ENCODE measurements at regions not wholly inside any gene's neighbourhood (a gene's known extent, or its start where the extent isn't known, plus 50 kb on each side); places are given as distances from the start of the nearest gene placed in this dataset.

DNA sequence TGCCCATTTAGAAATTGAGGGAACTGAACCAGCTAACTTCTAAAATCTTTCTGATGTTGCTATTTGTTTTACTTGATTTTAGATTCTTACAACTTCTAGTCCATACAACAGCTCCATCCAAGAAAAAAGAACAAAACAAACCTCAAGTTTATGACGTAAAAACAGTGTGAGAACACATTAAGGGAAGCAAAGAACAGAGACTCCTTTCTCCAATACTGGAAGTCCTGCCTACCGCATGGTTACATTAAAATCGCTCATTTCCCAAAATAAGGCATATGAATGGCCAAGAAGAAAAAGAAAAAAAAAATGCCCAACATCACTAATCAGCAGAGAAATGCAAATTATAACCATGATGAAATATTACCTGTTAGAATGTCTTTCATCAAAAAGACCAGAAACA is 110.0 kb downstream of the TRIB2 start:
- TF ChIP-seq, protein P1, sequence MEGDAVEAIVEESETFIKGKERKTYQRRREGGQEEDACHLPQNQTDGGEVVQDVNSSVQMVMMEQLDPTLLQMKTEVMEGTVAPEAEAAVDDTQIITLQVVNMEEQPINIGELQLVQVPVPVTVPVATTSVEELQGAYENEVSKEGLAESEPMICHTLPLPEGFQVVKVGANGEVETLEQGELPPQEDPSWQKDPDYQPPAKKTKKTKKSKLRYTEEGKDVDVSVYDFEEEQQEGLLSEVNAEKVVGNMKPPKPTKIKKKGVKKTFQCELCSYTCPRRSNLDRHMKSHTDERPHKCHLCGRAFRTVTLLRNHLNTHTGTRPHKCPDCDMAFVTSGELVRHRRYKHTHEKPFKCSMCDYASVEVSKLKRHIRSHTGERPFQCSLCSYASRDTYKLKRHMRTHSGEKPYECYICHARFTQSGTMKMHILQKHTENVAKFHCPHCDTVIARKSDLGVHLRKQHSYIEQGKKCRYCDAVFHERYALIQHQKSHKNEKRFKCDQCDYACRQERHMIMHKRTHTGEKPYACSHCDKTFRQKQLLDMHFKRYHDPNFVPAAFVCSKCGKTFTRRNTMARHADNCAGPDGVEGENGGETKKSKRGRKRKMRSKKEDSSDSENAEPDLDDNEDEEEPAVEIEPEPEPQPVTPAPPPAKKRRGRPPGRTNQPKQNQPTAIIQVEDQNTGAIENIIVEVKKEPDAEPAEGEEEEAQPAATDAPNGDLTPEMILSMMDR (IDR thresholded peaks at IDR 0.05): no peak
- H3K4me3 ChIP-seq: no peak overlapping the region
- DNase-seq (ENCODE audit: low spot score): no peak
- no peak overlapping the region for H3K27ac ChIP-seq

GRCh38 chr2:12827721-12828120 is 111.0 kb downstream of the TRIB2 start:
- no peak for DNase-seq (ENCODE audit: low spot score)
- Histone ChIP-seq H3K27ac (no peak overlapping the region), H3K4me3 (no peak overlapping the region)
- TF ChIP-seq, protein P1 (IDR thresholded peaks at IDR 0.05): no peak

DNA sequence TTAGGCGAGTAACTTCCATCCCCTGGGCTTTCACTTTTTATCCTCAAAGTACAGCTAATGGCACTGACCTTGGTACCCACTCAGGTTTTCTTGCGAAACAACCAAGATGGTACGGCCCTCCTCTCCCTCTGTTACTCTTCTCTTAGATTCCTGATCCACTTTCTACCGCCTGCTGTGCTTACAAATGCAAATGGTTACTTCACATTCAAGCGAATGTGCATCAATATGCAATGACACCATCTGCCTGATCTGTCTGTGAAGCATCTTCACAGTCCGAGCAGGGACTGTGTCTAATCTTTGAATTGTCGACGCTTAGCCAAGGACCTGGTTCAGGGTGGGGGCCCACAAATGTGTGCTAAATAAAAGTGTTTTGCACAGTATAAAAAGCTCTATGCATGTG is 112.2 kb downstream of the TRIB2 start:
- no peak overlapping the region for H3K4me3 ChIP-seq
- TF ChIP-seq, protein P1 (IDR thresholded peaks at IDR 0.05): no peak

DNA sequence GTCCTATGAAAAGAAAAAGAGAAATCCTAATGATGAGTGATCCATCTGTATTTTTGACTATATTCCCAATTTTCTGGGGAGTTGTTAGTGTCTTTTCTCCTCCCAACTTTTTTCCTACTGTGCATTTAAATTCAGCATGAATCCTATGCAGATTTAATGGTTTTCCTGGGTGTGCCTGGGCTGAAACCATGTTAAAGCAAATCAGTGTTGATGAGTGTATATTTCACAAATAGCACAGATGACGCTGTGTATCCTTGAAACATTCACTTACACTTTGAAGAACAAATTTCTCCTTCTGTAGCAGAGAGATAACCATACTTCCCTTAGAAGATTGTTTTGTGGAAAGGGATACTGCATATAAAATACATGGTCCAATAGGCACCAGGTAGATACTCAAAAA is 114.3 kb downstream of the TRIB2 start:
- Histone ChIP-seq H3K4me3 (no peak overlapping the region), H3K27ac (no peak overlapping the region)
- no peak for DNase-seq (ENCODE audit: low spot score)
- TF ChIP-seq, protein P1 (IDR thresholded peaks at IDR 0.05): no peak

More for the DNA sequence above, 112.2 kb downstream of the TRIB2 start:
- no peak overlapping the region for H3K27ac ChIP-seq
- DNase-seq (ENCODE audit: low spot score): no peak

DNA sequence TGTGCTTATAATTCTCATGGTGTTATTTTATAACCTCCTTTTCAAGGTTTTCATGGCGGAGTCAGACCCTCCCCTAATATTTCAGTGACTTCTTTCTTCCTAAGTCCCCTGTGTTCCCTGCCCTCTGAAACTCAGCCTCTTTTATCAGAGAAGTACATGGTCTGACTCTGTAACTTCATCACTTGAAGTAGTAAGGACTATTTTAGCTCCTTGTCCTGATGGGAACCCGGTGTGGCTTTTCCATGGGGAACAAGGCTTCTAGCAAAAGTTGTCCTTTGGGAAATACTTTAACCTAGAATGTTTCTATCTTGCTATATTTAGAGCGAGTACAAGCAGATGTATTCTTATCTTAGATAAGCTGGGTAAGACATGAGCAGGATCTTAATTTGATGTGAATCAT is 117.5 kb downstream of the TRIB2 start:
- DNase-seq (ENCODE audit: low spot score): no peak
- TF ChIP-seq, protein P1 (IDR thresholded peaks at IDR 0.05): no peak
- no peak overlapping the region for H3K27ac ChIP-seq
- H3K4me3 ChIP-seq: no peak overlapping the region

DNA sequence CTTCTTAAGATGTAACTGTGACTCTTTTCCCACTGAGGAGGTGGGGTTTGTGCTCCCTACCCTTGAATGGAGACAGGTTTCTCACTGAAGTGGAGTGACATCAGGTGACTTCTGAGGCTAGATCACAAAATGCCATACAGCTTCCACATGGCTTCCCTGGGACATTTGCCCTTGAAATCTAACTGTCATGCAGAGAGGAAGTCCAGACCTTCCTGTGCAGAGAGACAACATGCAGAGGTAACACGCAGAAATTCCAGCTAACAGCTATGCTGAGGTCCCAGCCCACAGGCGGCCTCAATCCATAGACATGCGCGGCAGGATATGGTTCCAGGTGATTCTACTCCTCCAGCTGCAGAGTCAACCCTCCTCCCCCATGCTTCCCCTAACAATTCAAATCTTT is 119.0 kb downstream of the TRIB2 start:
- no peak for DNase-seq (ENCODE audit: low spot score)
- Histone ChIP-seq H3K4me3 (no peak overlapping the region), H3K27ac (no peak overlapping the region)
- TF ChIP-seq, protein P1 (IDR thresholded peaks at IDR 0.05): no peak

DNA sequence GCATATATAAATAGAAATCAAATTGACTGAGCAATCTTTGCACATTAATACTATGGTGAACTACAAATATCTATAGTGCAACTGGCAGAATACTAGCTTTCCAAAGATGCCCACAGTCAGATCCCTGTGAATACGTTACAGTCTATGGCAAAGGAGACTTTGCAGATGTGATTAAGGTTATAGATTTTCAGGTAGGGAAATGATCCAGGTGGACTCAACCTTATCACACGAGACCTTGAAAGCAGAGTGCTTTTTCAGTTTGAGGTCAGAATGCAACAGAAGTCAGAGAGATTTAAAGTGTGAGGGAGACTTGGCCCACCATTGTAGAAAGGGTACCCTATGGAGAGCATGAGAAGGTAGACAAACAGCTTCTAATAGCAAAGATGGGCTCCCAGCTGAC is 122.6 kb downstream of the TRIB2 start:
- TF ChIP-seq, protein P1 (IDR thresholded peaks at IDR 0.05): no peak
- Histone ChIP-seq H3K27ac (no peak overlapping the region), H3K4me3 (no peak overlapping the region)
- DNase-seq (ENCODE audit: low spot score): no peak

Data from coronary artery (tissue), 2 donors.